COLO668 (cell line): ENCODE measurements at regions not wholly inside any gene's neighbourhood (a gene's known extent, or its start where the extent isn't known, plus 50 kb on each side); places are given as distances from the start of the nearest gene placed in this dataset.
"Not testable (repeated sequence)": the region's sequence is repeated elsewhere in the genome, so short reads cannot be mapped to it uniquely, and the experiment has no call there.

Experiments used
- DNase-seq: peaks from one replicate; lab custom pipeline; 2025; ENCODE audit not compliant: unreplicated experiment; lab: John Stamatoyannopoulos, UW

DNA sequence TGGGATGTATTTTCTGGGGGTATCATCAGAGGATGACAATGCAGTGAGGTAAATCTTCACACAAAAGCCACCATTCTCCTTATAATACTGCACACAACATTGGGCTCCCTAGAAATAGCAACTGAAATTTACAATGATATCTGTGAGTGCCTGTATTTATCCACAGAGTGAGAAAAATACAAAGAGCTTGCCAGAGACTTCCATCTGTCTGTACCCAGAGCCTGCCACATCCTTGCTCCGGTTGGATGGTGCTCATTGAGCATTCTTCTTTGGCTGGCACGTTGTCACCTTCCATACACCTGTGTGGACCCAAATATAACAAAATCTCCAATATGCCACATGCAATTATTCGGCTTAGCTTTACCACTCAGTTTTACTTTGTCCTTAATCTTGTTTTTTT lies 189.5 kb upstream of the UFM1 start:
- DNase-seq: no peak

DNA sequence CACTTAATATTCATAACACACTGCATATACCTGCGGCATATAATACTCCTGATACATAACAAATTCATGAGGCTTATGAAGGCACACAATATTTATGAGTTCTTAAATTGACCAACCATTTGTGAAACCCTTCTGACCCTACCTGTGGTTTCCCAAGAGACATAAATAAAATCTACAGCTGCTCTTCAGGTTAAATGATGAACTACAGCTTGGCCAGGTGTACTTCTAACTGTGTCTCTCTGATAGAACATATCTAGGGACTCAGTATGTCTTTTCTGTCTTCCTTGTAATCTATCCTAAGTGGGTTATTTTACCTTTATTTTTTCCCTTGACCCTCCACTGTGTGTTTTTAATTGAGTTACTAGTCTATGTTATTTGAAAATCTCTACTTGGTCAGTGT lies 189.9 kb upstream of the UFM1 start:
- DNase-seq: no peak

DNA sequence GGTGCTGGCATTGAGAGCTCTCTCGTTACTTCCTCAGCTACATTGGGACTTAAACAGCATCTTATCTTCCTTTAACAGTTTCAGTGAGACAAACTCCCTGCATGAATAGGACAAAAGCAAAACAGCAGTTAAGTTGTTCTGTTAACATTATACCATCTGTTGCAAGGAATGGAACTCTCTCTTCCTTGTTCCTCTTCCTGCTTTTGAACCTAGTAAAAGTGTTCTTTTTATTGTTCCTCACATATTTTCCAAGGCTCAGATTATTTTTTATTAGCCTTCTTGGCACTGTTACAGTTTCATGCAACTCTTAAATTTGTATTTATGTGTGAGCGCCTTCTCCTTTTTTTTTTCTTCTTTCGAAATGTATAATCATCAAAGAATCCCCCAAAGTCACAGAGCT lies 202.6 kb upstream of the UFM1 start:
- DNase-seq: no peak

DNA sequence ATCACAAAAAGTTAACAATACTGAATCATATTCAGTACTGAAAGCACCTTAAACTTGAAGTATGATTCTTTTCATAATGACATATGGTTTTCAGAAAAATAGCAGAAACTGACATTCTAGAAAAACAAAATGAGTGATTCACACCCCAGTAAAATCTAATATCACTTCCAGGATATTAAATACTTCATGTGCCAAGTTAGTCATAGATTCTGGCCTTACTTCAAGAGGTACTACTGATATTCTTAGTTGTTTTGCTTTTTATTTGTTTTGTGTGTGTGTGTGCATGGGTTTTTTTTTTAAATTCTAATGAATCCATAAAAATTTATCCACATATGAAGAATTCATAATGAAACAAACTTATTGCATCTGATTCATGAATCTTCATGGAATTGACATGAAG lies 207.9 kb upstream of the UFM1 start:
- DNase-seq: no peak

DNA sequence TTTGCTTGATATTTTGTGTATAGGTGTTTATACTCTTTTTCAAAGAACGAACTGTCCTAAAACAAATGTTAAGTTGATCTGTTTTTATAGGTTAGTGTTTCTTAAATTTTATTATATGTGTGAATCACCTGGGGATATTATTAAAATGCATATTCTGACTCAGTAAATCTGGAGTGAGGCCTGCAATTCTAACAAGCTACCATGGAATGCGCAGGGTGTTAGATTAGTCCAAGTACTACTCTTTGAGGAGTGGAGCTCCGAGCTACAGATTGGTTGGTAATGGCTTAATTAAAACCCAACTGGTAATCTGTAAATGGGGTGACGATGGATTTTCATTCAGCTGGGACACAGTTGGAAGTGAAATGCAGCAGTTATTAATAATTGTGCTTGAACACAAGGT lies 214.1 kb upstream of the UFM1 start:
- no peak for DNase-seq

DNA sequence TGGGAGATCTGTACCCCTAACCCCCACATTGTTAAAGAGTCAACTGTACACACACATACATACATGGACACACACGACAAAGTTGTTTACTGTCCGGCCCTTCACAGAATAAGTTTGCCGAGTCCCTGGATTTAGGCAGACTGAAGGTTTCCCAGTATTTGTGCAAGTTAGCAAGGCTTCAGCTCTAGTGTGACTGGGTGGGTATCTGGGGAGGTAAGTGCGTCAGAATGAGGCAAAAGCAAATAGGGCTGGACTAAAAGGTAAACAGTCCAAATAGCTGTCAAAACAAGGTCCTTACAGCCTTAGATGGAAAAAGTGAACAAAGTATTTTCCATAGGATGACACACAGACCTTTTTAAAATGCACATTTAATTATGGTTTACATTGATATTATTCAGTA lies 228.4 kb upstream of the UFM1 start:
- no peak for DNase-seq

DNA sequence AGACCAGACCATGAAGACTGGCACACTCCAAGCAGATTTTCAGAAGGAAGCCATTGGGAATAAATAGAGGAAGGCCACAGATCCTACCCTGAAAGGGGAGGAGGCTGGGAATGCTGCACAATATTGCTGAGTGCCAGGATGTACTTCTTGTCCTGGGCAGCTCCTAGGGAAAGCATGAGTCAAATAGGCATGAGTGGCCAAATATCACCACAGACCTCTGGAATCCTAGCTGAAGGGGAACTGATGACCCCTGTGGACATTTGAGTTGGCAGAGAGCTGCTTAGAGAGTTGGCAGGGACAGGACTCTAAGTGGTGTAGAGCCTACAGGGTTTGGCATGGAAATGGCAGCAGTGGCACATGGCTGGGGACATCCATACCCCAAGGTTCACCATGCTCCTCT lies 234.3 kb upstream of the TRPC4 start:
- no peak for DNase-seq

DNA sequence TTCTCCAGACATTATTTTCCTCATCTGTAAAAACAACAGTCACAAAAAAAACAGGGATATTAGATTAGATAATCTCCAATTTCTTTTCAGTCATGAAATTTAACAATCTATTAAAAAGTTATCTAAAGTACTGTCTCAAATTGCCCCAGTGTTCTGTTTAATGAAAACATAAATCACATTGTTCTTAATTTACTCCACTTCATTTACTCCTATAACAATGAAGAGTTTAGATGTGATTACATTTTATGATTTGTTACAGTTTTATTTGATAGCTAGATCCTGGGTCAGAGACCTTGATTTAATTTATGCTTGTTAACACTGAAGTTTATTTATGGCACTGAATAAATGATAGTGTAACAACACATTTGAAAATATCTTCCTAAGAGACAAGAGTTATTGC lies 230.2 kb upstream of the TRPC4 start:
- no peak for DNase-seq

DNA sequence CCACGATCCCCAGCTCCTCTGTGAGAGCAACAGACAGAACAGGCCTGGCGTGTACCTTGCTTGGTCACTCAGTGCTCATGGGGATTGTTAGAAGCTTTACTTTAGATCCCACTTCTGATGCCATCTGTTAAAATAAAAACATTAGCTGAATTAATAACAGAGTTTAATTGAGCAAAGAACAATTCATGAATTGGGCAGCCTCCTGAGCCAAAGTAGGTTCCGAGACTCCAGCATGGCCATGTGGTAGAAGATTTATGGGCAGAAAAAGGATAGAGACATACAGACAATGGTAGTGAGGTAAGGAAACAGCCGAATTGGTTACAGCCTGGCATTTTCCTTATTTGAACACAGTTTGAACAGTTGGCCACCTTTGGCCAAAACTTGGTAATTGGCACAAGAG lies 223.9 kb upstream of the TRPC4 start:
- no peak for DNase-seq

DNA sequence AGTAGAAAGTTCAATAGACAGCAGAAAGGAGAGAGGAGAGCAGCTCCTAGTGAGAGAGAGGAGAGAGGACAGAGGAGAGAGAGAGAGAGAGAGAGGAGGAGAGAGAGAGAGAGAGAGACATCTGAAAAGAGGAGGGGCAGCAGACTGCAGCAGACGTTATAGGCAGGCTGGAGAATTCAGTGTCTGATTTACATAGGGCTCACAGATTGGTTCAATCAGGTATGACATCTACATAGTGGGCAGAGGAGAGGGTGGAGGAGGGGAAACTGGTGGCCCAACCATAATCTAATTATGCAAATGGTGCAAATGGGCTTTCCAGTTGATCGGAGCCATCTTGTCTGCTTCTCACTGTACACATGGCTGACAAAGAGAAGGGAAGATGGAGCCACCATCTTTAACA lies 221.3 kb upstream of the TRPC4 start:
- no peak for DNase-seq

DNA sequence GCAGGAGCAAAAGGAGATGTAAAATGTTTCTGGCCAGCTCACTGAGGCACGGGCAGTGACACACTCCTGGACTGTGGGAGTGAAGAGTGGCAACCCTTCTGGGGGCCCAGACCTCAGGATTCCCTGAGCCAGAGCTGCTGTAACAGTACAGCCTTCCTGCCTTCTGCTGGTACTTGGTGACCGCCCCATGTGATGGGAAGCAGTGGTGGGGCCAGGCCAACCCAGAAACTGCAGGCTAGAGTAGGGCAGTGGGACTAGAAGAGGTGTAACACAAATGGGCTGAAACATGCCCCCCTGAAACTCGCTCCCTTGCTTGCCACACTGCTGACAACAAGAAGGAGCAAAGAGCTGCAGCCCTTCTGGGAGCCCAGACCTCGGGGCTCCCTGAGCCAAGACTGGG lies 217.1 kb upstream of the TRPC4 start:
- no peak for DNase-seq

DNA sequence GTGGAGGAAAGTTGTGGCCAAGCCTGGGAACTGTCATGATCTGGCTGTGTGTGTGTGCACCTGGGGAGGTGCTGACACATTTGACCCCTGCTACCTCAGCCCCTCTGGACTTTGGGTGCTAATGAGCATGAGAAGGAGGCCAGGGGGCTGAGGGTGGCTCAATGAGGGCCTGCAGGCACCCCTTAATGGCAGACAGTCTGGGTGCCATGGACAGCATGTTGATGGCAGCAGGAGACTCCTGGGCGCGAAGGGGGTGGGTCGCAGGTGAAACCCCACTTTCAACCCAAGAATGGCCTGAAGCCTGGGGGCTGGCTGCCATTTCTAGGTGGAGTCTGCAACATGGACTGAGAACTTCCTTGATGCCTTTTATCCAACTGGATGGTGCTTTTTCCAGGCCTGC lies 216.4 kb upstream of the TRPC4 start:
- no peak for DNase-seq

DNA sequence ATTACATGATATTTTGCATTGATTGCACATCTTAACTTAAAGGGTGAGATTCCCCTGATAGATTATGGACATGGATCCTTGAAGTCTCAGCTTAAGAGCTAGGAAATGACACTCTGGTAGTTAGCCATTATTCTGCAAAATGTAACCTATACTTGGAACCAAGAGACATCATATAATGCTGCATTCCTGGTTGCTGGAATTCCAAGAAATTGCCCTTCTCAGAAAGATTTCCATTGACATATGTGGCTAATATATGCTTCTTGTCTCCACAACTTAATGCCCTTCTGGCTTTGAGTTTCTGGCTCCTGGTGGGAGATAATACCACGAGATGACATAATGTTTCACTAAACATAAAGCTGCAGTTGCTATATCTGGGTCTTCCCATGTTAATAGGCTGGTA lies 204.4 kb upstream of the TRPC4 start:
- no peak for DNase-seq

DNA sequence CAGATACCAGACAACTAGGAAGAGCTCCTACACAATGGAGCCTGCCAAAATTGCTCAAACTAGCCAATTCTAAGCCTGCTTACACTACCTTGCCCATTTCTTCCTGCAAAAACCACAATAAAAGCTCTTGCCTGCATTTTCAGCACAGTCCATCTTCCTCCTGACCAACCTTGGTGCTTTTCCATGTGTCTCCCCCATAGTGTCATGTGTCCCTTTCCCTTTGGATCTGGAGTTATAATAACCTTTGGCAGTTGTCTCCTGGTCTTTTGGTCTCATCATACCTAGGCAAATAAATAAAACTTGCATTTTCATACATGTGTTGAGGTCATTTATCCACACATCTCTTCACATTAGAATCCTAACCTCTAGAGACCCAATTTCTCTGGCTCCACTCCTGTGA lies 203.1 kb upstream of the TRPC4 start:
- no peak for DNase-seq

DNA sequence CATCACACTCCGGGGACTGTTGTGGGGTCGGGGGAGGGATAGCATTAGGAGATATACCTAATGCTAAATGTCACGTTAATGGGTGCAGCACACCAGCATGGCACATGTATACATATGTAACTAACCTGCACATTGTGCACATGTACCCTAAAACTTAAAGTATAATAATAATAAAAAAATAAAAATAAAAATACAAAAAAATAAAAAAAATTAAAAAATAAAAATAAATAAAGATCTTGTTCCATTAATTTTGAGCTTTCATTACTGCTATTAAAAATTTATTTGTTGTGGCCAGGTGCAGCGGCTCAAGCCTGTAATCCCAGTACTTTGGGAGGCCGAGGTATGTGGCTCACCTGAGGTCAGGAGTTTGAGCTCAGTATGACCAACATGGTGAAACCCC lies 201.8 kb upstream of the TRPC4 start:
- DNase-seq: not testable (repeated sequence)

DNA sequence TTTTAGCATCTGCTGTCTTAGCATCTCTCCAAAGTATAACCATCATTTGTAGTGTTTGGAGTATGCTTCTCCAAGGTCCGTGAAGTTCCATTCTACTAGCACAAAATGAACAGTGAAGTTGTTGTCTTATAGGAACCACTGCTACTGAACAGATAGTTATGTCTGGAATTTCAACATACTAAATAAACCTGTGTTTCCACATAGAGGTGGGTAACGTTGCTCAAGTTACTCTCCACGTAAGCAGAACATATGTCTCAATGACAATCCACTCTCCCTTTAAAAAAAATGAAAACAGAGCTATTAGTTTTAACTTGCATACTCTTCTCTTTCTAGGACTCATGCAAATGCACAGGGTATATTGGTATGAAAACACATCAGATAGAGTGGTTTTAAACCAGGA lies 184.3 kb upstream of the TRPC4 start:
- DNase-seq: no peak

DNA sequence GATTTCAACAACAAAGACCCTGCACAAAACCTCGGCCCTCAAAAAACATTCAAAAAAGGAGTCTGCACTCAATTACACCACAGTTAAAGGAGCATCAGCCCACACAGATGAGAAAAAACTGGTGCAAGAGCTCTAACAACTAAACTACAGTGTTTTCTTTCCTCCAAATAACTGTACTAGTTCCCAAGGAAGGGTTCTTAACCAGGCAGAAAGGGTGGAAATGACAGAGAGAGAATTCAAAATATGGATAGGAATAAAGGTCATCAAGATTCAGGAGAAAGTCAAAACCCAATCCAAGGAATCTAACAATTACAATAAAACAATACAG lies 176.4 kb upstream of the TRPC4 start:
- no peak for DNase-seq

DNA sequence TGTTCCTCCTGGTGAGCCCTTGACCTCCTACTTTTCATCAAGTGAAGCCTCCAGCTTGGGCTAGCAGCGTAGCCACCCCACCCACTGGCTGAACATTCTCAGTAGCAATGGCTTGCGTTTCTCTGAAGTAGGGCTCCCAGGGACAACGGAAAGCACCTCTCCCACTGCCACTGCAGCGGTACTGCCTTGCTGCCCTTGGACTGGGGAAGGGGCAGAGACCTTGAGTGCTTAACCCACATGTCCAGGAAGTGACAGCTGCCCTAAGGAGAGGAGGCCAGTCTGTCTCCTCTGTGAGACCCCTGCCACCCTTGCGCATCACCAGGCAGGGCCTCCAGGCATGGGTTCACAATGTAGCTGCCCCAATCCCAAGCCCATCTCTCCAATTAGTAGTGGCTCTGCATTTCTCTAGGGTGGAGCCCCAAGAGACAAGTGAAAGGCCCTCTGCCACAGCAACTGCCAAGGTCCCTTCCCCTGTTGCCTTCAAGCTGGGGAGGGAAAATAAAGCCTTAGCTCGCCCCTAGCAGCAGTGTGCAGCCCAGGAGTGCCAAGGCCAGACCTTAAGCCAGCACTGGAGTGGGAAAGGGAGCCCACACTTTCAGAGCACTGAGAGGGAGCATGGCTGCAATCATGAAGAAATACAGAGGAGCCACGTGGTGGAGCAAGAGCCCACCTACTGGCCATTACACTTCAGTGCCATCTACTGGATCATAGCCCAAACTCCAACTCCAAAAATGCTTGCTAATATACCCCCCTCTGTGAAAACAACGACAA lies 175.9 kb upstream of the TRPC4 start:
- DNase-seq: peak; percentile 43

DNA sequence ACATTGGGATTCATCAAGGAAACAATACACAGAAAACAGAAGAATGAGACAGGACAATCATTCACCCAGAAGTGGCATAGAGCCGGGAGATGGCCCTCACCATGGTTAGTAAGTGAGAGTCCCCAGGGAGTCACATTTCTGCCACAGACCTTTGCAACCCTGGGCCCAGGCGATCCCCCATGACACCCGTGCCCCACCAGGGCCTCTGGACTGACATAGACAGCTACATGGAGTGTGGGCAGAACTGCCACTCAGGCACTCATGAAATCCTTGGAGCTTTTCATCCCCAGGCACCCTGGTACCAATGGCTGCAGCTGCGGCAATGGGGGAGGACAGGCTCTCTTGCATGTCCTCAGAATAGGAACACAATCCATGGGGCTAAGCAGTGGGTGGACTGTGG lies 174.5 kb upstream of the TRPC4 start:
- no peak for DNase-seq

DNA sequence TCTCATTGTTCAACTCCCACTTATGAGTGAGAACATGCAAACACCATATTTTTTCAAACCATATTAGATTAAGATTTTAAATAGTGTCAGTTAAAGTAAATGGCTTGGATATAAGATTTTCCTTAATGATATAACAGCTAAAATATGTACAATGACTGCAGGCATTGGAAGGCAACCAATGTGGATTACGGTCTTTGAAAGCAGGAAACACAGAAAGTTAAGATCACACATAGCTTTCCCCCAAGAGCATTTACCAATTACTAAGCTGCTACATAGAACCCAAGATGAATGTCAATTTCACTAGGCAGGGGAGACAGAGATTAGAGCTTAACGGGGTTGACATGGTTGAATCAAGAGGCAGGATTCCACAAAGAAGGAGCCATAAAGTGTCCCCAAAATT lies 173.2 kb upstream of the TRPC4 start:
- DNase-seq: no peak

DNA sequence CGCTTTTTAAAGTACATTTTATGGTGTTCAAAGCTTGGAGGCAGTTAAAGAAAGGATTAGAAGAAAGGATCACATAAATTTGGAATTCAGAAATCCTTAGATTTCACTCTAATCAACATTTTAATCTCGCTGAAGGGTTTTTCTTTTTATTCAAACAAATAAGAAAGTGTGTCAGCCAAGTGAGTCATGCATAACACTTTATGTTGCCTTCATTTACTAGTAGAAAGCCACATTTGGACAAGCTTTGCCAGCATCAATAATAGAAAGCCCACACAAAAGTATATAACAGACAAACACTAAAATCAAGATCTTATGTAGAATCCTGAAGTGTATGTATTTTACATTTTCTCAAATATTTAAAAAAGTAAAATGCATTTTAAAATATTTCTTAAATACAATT lies 154.9 kb upstream of the TRPC4 start:
- no peak for DNase-seq

DNA sequence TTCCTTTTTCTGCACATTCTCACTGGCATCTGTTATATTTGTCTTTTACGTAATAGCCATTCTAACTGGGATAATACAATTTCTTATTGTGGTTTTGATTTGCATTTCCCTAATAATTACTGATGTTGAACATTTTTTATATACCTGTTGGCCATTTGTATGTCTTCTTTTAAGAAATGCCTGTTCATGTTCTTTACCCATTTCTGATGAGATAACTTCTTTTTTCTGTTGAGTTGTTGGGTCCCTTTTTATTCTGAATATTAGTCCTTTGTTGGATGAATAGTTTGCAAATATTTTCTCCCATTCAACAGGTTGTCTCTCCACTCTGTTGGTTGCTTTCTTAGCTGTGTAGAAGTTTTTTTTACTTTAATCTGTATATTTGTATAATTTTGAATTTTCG lies 147.7 kb upstream of the TRPC4 start:
- DNase-seq: no peak

DNA sequence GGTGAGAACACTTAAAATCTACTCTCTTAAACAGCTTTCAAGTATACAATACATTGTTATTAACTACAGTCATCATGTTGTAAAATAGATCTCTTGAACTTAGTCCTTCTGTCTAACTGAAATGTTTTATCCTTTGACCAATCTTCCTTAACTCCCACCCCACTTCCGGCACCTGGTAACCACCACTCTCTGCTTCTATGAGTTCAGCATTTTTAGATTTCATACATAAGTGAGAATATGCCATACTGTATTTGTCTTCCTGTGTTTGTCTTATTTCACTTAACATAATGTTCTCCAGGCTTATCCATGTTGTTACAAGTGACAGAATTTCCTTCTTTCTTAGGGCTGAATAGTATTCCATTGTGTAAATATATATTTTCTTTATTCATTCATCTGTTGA lies 144.1 kb upstream of the TRPC4 start:
- no peak for DNase-seq

DNA sequence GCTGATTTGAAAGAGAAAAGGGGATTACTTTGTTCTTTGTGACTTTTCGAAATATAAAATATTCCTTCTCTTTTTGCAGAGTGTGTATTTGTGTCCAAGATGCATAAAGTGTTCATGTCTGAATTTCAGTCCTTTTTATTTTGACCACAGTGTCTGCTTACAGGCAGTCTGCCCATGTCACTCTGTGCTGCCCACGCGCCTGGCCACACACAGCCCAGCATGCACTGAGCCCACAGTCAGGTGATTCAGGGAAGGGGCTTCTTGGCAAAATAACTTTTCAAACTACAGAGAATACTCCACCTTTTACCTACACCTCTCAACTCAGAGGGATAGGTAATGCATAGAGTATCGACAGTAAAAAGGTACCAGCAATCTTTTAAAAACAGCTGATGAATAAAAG lies 142.5 kb upstream of the TRPC4 start:
- no peak for DNase-seq
